GM18867 (cell line): ENCODE measurements at regions not wholly inside any gene's neighbourhood (a gene's known extent, or its start where the extent isn't known, plus 50 kb on each side); places are given as distances from the start of the nearest gene placed in this dataset.

Source experiments
- ATAC-seq: cut with Tn5 transposase; IDR thresholded peaks from one replicate; pipeline ENCODE4 v1.9.1; 2021; ENCODE audit warnings: mild to moderate bottlenecking, moderate library complexity; ENCODE audit not compliant: unreplicated experiment

DNA sequence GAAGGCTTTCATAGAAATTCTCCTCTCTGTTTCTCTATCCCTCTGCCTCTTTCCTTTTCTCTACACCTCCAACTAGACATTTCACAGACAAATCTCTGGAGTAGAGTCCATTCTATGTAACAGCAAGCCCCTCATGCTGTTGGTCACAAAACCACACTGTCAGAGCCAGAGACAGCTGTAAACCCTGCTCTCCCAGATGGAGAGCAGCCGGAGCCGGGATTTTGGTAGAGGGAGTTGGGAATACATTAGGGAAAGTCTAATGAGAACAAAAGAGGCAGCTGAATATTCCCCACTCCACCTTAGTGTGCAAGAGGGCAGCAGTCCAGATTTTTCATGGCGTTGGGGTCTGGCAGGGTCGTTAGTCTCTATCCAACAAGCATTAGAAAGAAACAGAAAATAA, 68.3 kb upstream of the EDN1 start:
- ATAC-seq, result no peak

DNA sequence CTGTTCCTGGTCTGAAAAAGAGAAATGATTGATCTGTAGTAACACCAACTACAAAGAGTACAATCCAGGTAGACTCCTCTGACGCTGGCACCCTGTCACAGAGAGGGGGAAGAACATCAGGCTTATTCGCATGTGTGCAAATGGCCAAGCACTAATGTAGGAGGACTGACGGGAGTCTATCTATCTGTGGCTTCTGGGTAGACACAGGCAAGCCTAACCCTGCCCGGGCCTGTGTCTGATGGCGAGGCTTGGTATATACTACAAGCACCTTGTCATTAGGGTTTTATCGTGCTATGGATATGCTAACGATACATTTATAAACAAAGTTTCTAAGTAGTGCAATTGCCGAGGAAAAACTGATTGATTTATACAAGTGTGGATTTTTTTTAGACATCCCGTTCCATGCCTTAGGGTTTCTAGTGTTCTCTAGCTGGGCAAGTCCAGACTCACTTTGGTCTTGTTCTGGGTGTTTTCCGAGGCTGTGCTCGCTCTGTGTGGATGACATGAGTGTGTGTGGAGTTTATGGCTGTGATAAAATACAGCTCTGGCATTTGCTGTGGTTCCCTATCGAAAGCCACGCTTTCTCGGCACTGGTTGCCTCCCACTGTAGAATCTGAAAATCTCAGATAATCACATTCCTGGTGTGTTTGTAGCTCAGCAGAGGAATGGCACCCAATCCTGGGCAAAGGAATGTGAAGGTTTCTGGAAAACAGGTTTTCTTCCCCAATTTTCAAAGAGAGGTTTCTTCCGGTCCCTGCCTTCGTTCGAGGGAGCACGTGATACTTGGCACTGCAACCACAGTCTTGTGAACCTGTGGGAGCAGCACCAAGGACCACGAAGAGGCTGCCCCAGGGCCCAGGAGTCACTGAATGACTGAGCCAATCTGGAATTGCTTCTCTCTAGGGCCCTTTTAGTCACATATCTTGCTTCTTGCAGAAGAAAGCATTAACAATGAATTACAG, 67.5 kb upstream of the EDN1 start:
- ATAC-seq, result no peak

DNA sequence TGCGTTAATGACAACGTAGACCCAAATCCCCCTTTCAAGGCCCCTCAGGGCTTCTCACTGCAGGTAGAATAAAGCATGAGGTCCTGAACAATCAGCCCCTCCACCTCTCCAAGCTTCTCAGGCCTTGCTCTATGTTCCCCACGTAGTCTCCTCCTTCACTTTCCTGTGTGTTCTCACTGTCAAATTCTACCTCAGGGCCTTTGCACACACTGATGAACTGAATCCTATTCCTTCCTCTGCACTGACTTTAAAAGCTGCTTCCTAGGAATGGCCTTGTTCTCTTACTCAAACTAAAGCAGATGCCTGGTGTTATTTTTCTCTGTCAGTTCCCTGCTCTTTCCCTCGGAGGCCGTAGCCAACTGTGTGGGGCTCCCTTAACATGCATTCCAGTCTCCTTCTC, 66.8 kb upstream of the EDN1 start:
- no peak for ATAC-seq

DNA sequence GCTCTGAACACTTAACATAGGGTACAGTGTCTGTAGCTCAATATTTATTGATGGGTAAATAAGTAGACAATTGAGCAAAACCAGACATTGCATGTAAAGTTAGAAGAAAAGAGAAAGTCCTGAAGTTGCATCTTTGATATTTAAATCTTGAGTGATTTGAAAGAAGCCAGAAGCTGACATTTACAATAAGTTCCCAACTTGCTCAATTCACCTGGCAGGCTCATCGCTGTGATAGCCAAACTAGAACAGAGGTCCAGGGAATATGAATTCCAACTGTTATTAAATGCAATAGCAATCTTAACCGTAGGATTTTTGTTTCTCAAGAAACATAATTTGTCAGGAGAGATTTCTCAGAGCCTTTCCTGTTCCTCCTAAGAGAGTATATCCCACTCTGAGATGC, 65.9 kb upstream of the EDN1 start:
- ATAC-seq, result no peak

DNA sequence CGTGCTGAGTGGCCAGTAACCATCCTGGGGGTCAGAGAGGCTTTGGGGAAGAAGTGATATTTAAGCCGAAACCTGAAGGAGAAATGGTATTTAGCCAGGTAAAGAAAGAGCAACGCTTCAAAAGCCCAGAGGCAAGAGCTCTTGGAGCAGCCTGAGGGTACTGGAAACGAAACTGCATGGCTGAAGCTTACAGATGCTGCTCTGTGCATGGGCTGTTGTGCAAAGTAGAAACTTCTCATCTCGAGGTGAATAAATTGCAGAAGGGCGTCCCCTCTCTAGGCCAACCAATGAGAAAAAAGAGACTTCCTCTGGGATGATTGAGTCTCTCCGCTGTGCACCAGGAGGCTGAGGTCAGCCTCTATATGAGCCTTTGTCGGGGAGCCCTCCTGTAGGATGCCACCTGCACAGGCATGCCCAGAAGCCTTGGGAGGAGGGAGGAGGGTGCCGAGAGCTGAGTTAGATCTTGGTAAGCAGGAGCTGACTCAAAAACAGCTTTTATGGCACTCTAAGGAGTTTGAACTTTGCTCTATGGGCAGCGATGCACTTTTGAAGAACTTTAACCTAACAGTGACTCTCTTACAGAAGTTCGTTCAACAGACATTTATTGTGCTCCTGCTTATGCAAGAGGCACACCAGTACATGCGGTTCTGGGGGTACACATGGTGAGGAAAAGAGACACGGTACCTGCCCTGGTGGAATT, 61.6 kb upstream of the EDN1 start:
- ATAC-seq, result no peak

DNA sequence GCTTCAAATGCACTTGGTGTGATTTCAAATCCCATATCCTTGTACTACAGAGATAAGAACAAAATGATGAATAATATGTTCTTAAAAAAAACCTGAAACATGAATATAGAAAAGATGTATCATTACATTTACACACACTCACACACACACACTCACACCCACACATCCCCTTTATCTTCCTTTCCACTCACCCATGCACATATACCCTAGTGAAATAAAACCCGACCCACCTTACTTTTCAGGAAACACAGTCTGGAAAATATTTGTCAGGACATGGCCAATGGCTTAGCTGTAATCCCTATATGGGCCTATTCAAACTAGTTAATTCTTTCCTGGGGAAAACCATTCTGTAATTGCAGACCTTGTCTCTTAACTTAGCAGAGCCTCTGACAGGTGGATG, 60.8 kb upstream of the EDN1 start:
- ATAC-seq, result no peak

DNA sequence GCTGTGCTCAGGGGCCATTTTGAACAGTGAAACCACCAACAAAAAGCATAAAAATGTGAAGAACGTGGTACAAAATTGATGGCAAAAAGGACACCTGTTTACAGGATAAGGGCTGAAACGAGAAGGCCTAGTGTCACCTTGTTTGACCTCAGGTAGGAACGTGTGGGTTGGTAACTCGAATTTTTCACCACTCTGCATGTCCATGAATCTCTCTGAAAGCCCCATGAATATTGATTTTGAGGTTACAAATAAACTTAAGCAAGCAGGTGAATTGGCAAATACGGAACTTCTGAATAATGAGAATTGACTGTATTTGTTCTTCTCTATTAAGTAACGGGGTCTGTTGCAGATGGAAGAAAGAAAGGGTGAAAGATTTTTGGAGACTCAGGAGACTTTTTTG, 59.6 kb upstream of the EDN1 start:
- no peak for ATAC-seq

DNA sequence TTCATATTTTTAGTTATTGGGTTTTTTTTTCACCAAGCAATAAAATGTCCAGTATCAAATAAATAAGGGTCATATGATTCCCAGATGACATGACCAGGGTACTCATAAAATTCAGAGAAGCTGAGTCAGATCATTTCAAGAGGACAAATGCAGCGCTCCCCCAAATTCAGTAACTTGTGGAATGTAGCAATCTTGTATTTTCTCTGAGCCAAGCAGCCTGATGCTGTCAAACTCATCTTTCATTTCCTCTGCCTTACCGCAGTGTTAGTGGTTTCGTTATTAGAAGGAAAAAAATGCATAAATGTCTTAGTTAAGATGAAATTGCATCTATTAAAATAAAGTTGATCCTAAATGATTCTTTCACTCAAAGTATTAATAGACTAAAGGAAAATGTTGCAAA, 57.8 kb upstream of the EDN1 start:
- ATAC-seq, result peak; percentile 76

DNA sequence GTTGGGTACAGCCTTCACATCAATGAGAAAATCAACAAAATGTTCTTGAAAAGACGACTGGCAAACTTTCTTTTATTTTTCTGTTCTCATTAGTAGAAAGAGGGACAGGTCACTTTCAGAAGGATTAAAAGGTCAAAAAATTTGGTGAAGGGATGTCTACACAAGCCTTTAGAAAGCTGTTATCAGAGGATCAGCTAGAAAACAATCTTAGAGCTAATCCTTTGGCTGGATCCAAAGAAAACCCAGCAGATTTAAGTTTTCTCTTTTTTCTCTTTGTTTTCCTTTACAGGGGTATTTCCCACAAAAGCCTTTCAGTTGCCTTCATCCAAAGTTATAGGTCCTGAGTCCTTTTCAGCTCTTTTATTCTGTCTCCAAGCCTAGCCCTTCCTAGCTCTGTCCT, 57.3 kb upstream of the EDN1 start:
- ATAC-seq, result peak; percentile 9

DNA sequence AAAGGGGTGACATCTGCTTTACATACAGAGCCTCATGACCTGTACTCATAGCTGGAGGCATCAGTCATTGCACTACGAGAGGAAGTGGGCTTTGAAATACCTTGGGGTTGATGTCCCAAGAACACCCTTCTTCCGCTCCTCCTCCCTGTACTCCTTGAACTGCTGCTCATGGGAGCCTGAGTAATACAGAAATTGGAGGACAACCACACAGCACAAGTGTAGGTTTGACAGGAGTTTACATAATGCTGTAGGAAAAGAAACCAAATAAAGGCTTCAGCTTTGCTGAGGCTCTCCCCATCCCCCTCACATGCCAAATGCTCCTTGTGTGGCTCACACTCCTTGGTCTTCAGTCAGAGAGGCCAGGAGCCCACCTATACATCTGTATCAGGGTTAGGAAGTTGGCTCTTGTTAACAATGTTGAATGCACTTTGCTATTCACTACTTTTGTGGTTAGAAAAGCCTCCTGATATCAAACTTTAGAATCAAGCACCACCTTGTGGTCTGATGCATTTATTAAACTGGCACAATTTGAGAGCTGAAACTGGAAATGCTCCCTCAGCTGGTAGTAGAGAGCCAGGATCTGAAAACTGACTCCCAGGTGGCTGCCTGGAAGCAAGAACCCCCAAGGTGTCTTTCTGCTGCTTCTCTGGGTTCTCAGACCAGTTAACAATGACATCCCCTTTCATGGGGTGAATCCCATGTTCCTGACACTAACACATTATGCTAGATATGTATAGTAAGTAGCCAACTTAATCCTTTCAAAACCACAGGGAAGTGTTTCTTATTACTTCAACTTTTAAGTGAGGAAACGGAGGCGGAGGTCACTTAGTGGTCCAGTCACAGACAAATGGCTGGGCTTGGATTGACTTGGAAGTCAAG, 56.2 kb upstream of the EDN1 start:
- peak; percentile 47 for ATAC-seq

DNA sequence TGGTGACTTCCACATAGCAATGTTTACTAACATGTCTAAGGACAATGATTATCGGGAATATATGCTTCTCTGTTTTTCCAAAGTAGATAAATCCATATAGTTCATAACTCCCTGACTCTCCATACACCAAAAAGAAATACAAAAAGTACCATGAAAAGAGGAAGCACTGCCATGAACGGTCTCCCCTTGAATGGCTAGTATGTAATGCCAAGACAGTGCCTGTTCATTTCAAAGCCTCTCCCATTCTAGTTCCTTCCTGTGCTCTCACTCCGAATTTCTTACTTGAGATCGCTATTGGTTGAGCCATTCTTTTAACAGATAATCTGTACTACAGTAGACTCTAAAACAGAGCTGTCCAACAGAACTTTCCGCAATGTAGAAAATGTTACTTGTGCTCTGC, 54.8 kb upstream of the EDN1 start:
- no peak for ATAC-seq

DNA sequence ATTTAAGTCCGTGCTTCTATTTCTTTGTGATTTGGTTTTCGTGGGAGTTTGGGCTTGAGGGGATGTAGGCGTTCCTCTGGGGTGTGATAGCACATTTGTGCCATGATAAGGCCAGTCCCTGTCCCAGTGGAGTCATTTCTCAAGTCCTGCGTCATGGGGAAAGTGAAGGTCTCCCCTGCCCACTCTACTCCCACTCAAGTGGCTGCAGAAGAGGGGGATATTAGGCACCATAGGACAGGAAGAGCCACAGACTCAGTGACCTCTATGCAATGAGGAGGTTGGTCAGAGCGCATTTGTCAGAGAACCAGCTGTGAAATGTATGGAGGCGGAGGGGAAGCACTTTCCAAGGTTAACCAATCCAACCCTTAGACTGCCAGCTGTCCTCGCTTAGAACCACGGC, 51.9 kb upstream of the EDN1 start:
- ATAC-seq, result no peak
